ENCODE measurements at regions not wholly inside any gene's neighbourhood (a gene's known extent, or its start where the extent isn't known, plus 50 kb on each side); places are given as distances from the start of the nearest gene placed in this dataset.
A peak's percentile ranks its signal among the peaks of the same experiment; 100 is the strongest.

GRCh38 chr12:17159506-17160300 lies 553.7 kb upstream of the LMO3 start:
- Histone ChIP-seq H3K4me3 (ENCODE audit: low read length in 3 of 3) (no peak overlapping the region), H3K27me3 (ENCODE audit: control insufficient read depth, insufficient read depth, low read length) (no peaks in the 10 kb centered on the region), H3K36me3 (ENCODE audit: control insufficient read depth in 2 of 3, insufficient read depth in 3 of 3, low read length in 3 of 3) (no peaks in the 10 kb centered on the region), H3K27ac (ENCODE audit: low read depth in 2 of 2, low read length in 2 of 2) (no peak overlapping the region), H3K9me3 (ENCODE audit: control insufficient read depth in 2 of 3, insufficient read depth in 1 of 3, low read length in 3 of 3) (no peaks in the 10 kb centered on the region), H3K4me1 (ENCODE audit: control insufficient read depth in 2 of 3, insufficient read depth in 2 of 3, low read depth in 1 of 3, low read length in 3 of 3) (no peaks in the 10 kb centered on the region), H3K9ac (ENCODE audit: low read length in 3 of 3) (no peak overlapping the region)
- no peak for FAIRE-seq
- peak in 2 of 5 donors; percentile 10 to 23 for DNase-seq
- TF ChIP-seq, protein P1, sequence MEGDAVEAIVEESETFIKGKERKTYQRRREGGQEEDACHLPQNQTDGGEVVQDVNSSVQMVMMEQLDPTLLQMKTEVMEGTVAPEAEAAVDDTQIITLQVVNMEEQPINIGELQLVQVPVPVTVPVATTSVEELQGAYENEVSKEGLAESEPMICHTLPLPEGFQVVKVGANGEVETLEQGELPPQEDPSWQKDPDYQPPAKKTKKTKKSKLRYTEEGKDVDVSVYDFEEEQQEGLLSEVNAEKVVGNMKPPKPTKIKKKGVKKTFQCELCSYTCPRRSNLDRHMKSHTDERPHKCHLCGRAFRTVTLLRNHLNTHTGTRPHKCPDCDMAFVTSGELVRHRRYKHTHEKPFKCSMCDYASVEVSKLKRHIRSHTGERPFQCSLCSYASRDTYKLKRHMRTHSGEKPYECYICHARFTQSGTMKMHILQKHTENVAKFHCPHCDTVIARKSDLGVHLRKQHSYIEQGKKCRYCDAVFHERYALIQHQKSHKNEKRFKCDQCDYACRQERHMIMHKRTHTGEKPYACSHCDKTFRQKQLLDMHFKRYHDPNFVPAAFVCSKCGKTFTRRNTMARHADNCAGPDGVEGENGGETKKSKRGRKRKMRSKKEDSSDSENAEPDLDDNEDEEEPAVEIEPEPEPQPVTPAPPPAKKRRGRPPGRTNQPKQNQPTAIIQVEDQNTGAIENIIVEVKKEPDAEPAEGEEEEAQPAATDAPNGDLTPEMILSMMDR (IDR thresholded peaks at IDR 0.05; ENCODE audit: borderline replicate concordance, extremely low read depth, insufficient read depth), result no peak
- intact Hi-C loops (cut with DNase I), result no loop called here

- Histone ChIP-seq H3K4me3 (ENCODE audit: low read length in 3 of 3) (no peak overlapping the region), H3K9me3 (ENCODE audit: control insufficient read depth in 2 of 3, insufficient read depth in 1 of 3, low read length in 3 of 3) (peaks cover 0 to 2% (median 0%) of the 10 kb centered on the region in 3 donors), H3K9ac (ENCODE audit: low read length in 3 of 3) (no peak overlapping the region), H3K36me3 (ENCODE audit: control insufficient read depth in 2 of 3, insufficient read depth in 3 of 3, low read length in 3 of 3) (no peaks in the 10 kb centered on the region), H3K27me3 (ENCODE audit: control insufficient read depth, insufficient read depth, low read length) (no peaks in the 10 kb centered on the region), H3K4me1 (ENCODE audit: control insufficient read depth in 2 of 3, insufficient read depth in 2 of 3, low read depth in 1 of 3, low read length in 3 of 3) (no peaks in the 10 kb centered on the region), H3K27ac (ENCODE audit: low read depth in 2 of 2, low read length in 2 of 2) (no peak overlapping the region)
- DNase-seq (no peak), FAIRE-seq (no peak)
- intact Hi-C loops (cut with DNase I), result no loop called here
- TF ChIP-seq, protein P1 (IDR thresholded peaks at IDR 0.05; ENCODE audit: borderline replicate concordance, extremely low read depth, insufficient read depth), result no peak
Observed at GRCh38 chr12:17158201-17158600, 552.2 kb upstream of the LMO3 start.

GRCh38 chr12:17151917-17152316 lies 546.0 kb upstream of the LMO3 start:
- no peak for DNase-seq
- Histone ChIP-seq H3K36me3 (ENCODE audit: control insufficient read depth in 2 of 3, insufficient read depth in 3 of 3, low read length in 3 of 3) (no peaks in the 10 kb centered on the region), H3K9ac (ENCODE audit: low read length in 3 of 3) (no peak overlapping the region), H3K4me1 (ENCODE audit: control insufficient read depth in 2 of 3, insufficient read depth in 2 of 3, low read depth in 1 of 3, low read length in 3 of 3) (no peaks in the 10 kb centered on the region), H3K27ac (ENCODE audit: low read depth in 2 of 2, low read length in 2 of 2) (no peak overlapping the region), H3K9me3 (ENCODE audit: control insufficient read depth in 2 of 3, insufficient read depth in 1 of 3, low read length in 3 of 3) (peaks cover 0 to 5% (median 2%) of the 10 kb centered on the region in 3 donors), H3K27me3 (ENCODE audit: control insufficient read depth, insufficient read depth, low read length) (no peaks in the 10 kb centered on the region), H3K4me3 (ENCODE audit: low read length in 3 of 3) (no peak overlapping the region)
- TF ChIP-seq, protein P1 (IDR thresholded peaks at IDR 0.05; ENCODE audit: borderline replicate concordance, extremely low read depth, insufficient read depth), result no peak
- no peak for FAIRE-seq
- intact Hi-C loops (cut with DNase I), result no loop called here

Data from kidney (tissue), 13 donors.